Type B pancreatic cell (in vitro differentiated cells): ENCODE measurements at regions not wholly inside any gene's neighbourhood (a gene's known extent, or its start where the extent isn't known, plus 50 kb on each side); places are given as distances from the start of the nearest gene placed in this dataset.

ENCODE experiments used
- DNase-seq: peaks from one replicate; pipeline ENCODE4 v3.0.0; 2021; ENCODE audit warnings: mixed read lengths; ENCODE audit not compliant: unreplicated experiment; ENCODE audit errors: extremely low spot score
- H3K27ac Mint-ChIP-seq: 2 replicates; pipeline ENCODE4 v1.8.0; 2021; ENCODE audit warnings: mild to moderate bottlenecking, mixed read lengths
- H3K27me3 Mint-ChIP-seq: 2 replicates; pipeline ENCODE4 v1.8.0; 2021; ENCODE audit warnings: mixed read lengths
- H3K36me3 Mint-ChIP-seq: 2 replicates; pipeline ENCODE4 v1.8.0; 2021; ENCODE audit warnings: mixed read lengths
- H3K4me1 Mint-ChIP-seq: one replicate; pipeline ENCODE4 v1.8.0; 2021; ENCODE audit warnings: mixed read lengths; ENCODE audit not compliant: unreplicated experiment
- H3K4me3 Mint-ChIP-seq: 2 replicates; pipeline ENCODE4 v1.8.0; 2021; ENCODE audit warnings: mild to moderate bottlenecking, mixed read lengths
- H3K9me3 Mint-ChIP-seq: 2 replicates; pipeline ENCODE4 v1.8.0; 2021; ENCODE audit warnings: mixed read lengths
- TF ChIP-seq, protein P1 (sequence below): fragments of 200-600 bp; sonication (generic); conservative IDR thresholded peaks from 2 replicates; pipeline ENCODE4 v1.5.0; 2021; ENCODE audit warnings: antibody characterized with exemption, mild to moderate bottlenecking

DNA sequence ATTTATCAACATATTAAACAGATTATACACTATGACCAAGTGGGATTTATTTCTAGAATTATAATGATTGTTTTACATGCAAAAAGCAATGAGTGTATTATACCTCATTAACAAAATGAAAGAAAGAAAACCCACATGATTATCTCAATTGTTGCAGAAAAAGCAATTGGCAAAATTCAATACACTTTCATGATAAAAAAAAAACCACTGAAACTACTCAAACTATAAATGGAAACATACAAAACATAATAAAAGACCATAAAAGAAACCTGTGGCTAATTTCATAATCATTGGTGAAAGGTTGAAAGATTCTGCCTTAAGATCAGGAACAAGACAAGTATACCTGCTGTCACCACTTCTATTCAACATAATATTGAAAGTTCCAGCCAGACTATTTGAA is 325.9 kb downstream of the AKAIN1 start:
- H3K27ac Mint-ChIP-seq, result no peak overlapping the region
- no peaks in the 10 kb centered on the region for H3K36me3 Mint-ChIP-seq
- TF ChIP-seq, protein P1, sequence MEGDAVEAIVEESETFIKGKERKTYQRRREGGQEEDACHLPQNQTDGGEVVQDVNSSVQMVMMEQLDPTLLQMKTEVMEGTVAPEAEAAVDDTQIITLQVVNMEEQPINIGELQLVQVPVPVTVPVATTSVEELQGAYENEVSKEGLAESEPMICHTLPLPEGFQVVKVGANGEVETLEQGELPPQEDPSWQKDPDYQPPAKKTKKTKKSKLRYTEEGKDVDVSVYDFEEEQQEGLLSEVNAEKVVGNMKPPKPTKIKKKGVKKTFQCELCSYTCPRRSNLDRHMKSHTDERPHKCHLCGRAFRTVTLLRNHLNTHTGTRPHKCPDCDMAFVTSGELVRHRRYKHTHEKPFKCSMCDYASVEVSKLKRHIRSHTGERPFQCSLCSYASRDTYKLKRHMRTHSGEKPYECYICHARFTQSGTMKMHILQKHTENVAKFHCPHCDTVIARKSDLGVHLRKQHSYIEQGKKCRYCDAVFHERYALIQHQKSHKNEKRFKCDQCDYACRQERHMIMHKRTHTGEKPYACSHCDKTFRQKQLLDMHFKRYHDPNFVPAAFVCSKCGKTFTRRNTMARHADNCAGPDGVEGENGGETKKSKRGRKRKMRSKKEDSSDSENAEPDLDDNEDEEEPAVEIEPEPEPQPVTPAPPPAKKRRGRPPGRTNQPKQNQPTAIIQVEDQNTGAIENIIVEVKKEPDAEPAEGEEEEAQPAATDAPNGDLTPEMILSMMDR, result no peak
- H3K9me3 Mint-ChIP-seq, result peaks cover 4% of the 10 kb centered on the region
- H3K27me3 Mint-ChIP-seq, result no peaks in the 10 kb centered on the region
- H3K4me3 Mint-ChIP-seq, result no peak overlapping the region
- no peaks in the 10 kb centered on the region for H3K4me1 Mint-ChIP-seq
- DNase-seq, result no peak

DNA sequence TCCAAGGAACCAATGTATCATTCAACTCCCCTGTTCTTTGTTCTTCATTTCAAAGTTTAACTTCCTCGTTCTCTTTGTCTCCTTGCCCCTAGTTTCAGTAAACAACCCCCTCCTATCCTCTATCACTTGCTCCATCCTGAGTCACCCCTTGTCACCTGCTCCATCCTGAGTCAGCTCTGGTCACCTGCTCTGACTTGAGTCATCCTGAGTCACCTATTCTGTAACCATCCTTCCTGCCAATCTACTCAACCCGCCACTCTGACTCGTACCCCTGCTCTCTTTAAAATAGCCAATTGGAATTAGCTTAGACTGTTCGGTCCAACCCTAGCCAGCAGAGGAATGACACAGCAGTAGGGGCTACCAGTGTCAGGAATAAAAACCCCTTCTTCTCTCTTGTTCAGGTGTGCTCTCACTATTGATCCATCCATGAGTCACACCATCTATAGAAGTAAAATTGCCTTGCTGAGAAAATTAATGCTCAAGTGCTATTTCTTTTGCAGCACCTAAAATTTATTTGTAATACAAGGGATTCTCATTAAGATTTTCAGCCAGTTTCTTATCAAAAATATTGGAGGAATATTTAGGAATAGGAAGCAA is 326.8 kb downstream of the AKAIN1 start:
- Mint-ChIP-seq H3K9me3 (peaks cover 4% of the 10 kb centered on the region), H3K27me3 (no peaks in the 10 kb centered on the region), H3K27ac (no peak overlapping the region), H3K4me1 (no peaks in the 10 kb centered on the region), H3K36me3 (no peaks in the 10 kb centered on the region), H3K4me3 (no peak overlapping the region)
- no peak for DNase-seq
- TF ChIP-seq, protein P1, result no peak

DNA sequence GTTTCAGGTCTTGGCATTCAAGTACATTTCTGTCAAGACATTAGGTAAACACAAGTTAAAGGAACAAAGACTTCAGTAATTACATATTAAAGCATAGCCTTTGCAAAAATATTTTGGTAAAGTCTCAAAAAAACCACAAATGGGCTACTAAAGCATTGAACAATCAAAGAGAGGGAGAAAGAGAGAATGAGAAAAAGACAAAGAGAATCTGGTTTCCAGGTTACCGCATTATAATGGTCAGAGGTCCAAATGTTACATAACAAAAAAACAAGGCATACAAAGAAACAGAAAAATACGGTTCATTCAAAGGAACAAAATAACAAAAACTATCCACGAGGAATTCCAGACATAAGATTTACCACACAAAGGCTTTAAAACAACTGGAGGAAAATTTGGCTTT is 327.9 kb downstream of the AKAIN1 start:
- TF ChIP-seq, protein P1, result no peak
- no peak for DNase-seq
- Mint-ChIP-seq H3K9me3 (peaks cover 4% of the 10 kb centered on the region), H3K36me3 (no peaks in the 10 kb centered on the region), H3K27ac (no peak overlapping the region), H3K4me3 (no peak overlapping the region), H3K4me1 (no peaks in the 10 kb centered on the region), H3K27me3 (no peaks in the 10 kb centered on the region)

DNA sequence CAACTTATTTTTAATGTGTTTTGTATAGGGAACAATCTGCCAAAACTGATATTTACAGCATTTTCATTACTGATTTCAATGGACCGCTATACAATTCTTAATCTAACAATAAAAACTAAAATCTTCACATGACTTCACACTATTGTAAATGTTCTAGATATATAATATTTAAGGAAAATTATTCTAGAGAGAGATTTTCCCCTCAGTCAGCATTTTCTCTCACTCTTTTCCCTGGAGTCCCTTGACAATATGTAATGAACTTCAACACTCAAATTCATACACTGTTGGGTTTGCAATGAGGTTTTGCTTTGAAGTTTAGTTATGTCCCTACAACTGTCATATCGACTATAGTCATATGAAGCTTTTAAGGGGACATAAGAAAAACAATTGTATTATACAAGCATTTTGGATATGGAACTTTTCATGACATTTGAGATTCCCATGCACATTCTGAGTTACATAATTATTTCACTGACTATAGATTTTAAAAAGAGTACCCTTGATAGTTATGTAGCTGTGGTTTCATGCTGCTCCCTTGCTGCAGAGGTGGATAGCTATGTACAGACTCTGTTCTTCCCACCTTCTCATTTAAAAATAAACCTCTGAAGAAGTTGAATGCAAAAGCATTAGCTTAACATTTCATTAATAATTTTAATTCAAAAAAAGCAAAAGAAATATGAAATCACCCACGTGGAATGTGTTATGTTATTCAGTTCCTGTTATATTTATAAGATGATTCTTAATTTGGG is 338.5 kb downstream of the AKAIN1 start:
- H3K27me3 Mint-ChIP-seq, result no peaks in the 10 kb centered on the region

DNA sequence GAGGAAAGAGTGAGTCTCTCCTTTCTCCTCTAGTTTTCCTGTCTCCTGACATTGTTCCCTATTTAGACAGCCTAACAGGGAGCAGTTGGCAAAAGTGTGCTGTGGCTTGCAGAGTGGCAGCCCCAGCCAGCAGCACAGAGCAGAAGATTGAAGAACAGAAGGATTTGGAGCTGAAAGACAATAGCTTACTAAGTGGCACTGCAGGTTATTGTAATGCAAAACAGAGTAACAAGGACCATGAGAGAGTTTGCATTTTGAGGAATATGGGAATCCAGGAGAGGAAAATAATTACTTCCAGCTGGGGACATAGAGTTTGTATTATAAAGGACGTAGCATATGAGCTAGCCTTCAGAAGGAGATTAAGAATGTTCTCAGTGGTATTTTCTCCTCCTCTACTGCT is 342.4 kb downstream of the AKAIN1 start:
- peaks cover 5% of the 10 kb centered on the region for H3K4me1 Mint-ChIP-seq
- no peak overlapping the region for H3K27ac Mint-ChIP-seq
- no peak for DNase-seq

More for the DNA sequence above, 338.5 kb downstream of the AKAIN1 start:
- H3K4me3 Mint-ChIP-seq, result no peak overlapping the region
- no peak for DNase-seq
- H3K36me3 Mint-ChIP-seq, result no peaks in the 10 kb centered on the region
- TF ChIP-seq, protein P1, result no peak
- H3K9me3 Mint-ChIP-seq, result no peaks in the 10 kb centered on the region
- no peak overlapping the region for H3K27ac Mint-ChIP-seq
- peaks cover 5% of the 10 kb centered on the region for H3K4me1 Mint-ChIP-seq

More for the DNA sequence above, 342.4 kb downstream of the AKAIN1 start:
- Mint-ChIP-seq H3K27me3 (peaks cover 3% of the 10 kb centered on the region), H3K9me3 (no peaks in the 10 kb centered on the region), H3K4me3 (no peak overlapping the region), H3K36me3 (no peaks in the 10 kb centered on the region)
- TF ChIP-seq, protein P1, result no peak
